GM12892 (cell line): ENCODE measurements at regions not wholly inside any gene's neighbourhood (a gene's known extent, or its start where the extent isn't known, plus 50 kb on each side); places are given as distances from the start of the nearest gene placed in this dataset.

ENCODE experiments used
- DNase-seq: peaks from one replicate; pipeline ENCODE4 v3.0.0; 2011; ENCODE audit not compliant: insufficient read length
- FAIRE-seq: peaks from 2 replicates; lab custom pipeline; 2011; peaks lifted over from hg19 to GRCh38; lab: Jason Lieb, UNC
- POLR2A ChIP-seq: IDR thresholded peaks from 2 replicates; pipeline ENCODE4 v1.6.1; 2011; ENCODE audit warnings: low read depth, low read length, control low read depth
- POLR2AphosphoS5 ChIP-seq: IDR thresholded peaks from 2 replicates; pipeline ENCODE4 v1.6.1; 2011; ENCODE audit warnings: low read depth, low read length, control low read depth
- TAF1 ChIP-seq: IDR thresholded peaks from 2 replicates; pipeline ENCODE4 v1.6.1; 2011; ENCODE audit warnings: low read depth, mild to moderate bottlenecking, control low read depth, low read length, borderline replicate concordance

- TF ChIP-seq TAF1 (no peak), POLR2A (no peak)
- FAIRE-seq (no peak), DNase-seq (no peak)
Measured at GRCh38 chr21:37967036-37967435, 50.8 kb upstream of the KCNJ6 start.

- DNase-seq: no peak
- TF ChIP-seq POLR2A (no peak), TAF1 (no peak), POLR2AphosphoS5 (no peak)
- no peak for FAIRE-seq
Measured at GRCh38 chr21:37968744-37969143, 52.5 kb upstream of the KCNJ6 start.

DNA sequence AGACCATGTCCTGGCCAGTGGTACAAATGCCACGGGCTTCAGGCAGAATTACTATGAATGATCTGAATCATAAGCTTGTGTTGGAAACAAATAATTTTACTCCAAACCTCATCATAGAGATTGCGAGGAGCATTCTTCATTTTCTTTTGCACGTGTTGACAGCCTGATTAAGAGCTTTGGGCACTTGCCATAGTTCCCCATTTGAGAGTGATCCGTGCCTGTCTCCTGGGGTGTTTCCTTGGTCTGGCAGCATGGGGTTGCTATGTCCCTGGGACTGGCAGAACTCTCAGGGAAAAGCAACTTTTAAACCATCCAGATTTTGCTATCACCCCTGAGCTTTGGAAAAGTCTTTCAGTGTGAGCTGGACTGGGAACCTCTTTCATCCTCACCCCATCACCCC is 54.3 kb upstream of the KCNJ6 start:
- DNase-seq (no peak), FAIRE-seq (no peak)
- no peak for TF ChIP-seq POLR2A
- TF ChIP-seq POLR2AphosphoS5: no peak

GRCh38 chr21:37971390-37971950 is 55.2 kb upstream of the KCNJ6 start:
- TF ChIP-seq POLR2AphosphoS5 (no peak), TAF1 (no peak), POLR2A (no peak)
- DNase-seq (no peak), FAIRE-seq (no peak)

DNA sequence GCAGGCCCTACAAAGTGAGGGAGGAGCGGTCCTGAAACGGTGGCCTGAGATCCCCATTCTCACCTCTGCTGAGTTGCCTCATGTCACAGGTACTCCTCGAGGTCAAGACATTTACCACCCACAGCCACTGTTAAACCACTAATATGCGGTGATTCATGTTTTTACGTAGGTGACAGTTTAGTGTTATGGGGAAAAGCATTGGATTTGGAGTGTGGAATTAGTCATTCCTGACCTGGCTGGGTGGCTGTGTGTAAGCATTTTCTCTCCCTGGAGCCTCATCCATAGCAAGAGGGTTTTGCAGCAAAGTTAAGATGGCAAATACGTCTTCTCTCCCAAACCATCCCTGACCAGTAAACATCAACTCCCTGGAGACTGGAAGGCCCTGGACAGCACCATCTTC is 57.8 kb upstream of the KCNJ6 start:
- TF ChIP-seq POLR2AphosphoS5 (no peak), TAF1 (no peak), POLR2A (no peak)
- DNase-seq (no peak), FAIRE-seq (no peak)

GRCh38 chr21:37982496-37983318 is 66.5 kb upstream of the KCNJ6 start:
- DNase-seq (no peak), FAIRE-seq (no peak)
- TF ChIP-seq POLR2A: no peak
- TF ChIP-seq POLR2AphosphoS5: no peak
- no peak for TF ChIP-seq TAF1

- no peak for FAIRE-seq
Measured at GRCh38 chr21:37983336-37984095, 67.3 kb upstream of the KCNJ6 start.

DNA sequence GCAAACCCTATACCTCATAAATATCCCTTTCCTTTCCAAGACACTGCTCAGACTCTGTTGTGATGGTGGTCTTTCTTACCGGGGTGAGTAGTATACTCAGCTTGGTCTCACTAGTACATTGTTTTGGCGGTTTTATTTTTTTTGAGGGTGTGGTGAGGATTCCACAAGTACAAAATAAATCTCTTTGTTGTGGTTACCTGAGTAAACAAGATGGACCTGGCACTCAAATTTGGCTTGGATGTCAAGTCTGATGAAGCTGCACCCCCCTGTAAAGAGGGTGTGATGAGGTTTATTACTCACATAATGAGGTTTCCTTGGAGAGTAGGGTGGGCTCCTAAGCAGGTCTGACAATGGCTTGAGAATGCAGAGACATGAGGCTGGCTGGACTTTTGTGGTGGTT is 68.2 kb upstream of the KCNJ6 start:
- no peak for TF ChIP-seq POLR2AphosphoS5
- TF ChIP-seq POLR2A: no peak
- no peak for TF ChIP-seq TAF1
- DNase-seq (no peak), FAIRE-seq (no peak)

More at GRCh38 chr21:37983336-37984095, 67.3 kb upstream of the KCNJ6 start:
- no peak for TF ChIP-seq TAF1
- no peak for TF ChIP-seq POLR2A
- no peak for TF ChIP-seq POLR2AphosphoS5
- no peak for DNase-seq

GRCh38 chr21:37986000-37986399 is 69.7 kb upstream of the KCNJ6 start:
- TF ChIP-seq POLR2AphosphoS5 (no peak), POLR2A (no peak), TAF1 (no peak)
- FAIRE-seq (no peak), DNase-seq (no peak)

DNA sequence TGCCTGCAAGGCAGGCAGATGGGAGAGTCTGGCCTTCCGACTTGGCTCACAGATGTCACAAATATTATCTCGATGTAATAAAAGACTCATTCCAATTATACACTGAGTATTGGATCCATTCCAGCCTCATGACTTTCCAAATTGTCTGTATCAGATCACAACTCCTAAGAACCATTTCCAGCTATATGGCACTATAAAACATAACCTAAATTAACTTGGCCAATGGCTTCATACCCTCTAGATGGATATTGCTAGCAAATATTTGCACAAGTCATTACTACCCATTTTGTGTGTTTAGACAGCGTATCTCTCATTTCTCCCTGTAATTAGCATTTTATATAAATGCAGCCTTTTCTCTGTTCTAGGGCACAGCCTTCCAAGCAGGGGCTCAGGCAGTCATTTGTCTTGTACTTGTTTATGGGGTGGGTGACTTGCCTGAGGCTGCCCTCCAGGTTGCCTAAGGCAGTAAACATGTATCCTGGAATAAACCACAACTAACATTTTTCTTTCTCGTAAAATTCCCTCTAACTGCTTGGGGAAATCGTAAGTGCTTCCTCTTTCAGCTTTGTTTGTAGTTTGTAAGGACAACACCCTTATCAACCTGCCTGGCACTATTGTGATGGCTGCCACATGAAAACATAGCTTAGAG is 70.6 kb upstream of the KCNJ6 start:
- DNase-seq: no peak
- no peak for FAIRE-seq
- no peak for TF ChIP-seq POLR2AphosphoS5
- no peak for TF ChIP-seq POLR2A
- TF ChIP-seq TAF1: no peak

- DNase-seq (no peak), FAIRE-seq (no peak)
- TF ChIP-seq POLR2A: no peak
- TF ChIP-seq TAF1: no peak
- TF ChIP-seq POLR2AphosphoS5: no peak
Measured at GRCh38 chr21:37987668-37988067, 71.4 kb upstream of the KCNJ6 start.
